ENCODE measurements at regions not wholly inside any gene's neighbourhood (a gene's known extent, or its start where the extent isn't known, plus 50 kb on each side); places are given as distances from the start of the nearest gene placed in this dataset.

- TF ChIP-seq CTCF (IDR thresholded peaks at IDR 0.05; ENCODE audit: low read length) (no peak), EZH2phosphoT487 (IDR thresholded peaks at IDR 0.05; ENCODE audit: low read length) (no peak), EZH2 (optimal IDR thresholded peaks at IDR 0.05; ENCODE audit: low read depth, low read length) (no peak)
Observed at GRCh38 chr13:58882516-58882915, 1251.0 kb downstream of the PCDH17 start.
